Epithelial cell of proximal tubule (primary cell): ENCODE measurements at regions not wholly inside any gene's neighbourhood (a gene's known extent, or its start where the extent isn't known, plus 50 kb on each side); places are given as distances from the start of the nearest gene placed in this dataset.

Experiments used
- DNase-seq: peaks from one replicate; pipeline ENCODE4 v3.0.0-alpha.2; 2011; ENCODE audit warnings: low read depth
- H3K4me3 ChIP-seq: 2 replicates; pipeline ENCODE4 v1.5.1; 2011; ENCODE audit warnings: low read depth, mild to moderate bottlenecking, low read length
- TF ChIP-seq, protein P1 (sequence below): conservative IDR thresholded peaks from 2 replicates; pipeline ENCODE4 v1.5.1; 2012; ENCODE audit warnings: low read depth, mild to moderate bottlenecking, low read length

DNA sequence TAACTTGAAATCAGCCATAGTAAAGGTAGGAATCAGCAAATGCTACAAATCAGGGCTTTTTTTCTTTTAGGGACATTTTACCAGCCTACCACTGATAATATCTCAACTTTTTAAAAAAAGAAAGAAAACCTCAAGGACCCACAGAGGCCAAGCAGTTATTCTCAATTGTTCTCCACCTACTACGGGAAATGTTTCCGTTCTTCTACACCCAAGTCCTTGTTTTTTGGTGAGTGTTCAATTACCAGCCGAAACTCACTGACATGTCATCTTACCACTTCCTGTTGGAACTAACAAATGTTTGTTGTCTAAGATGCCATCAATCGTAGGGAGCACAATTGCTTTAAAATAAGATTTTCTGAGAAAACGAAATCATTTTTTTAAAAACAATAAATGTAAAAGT, 50.2 kb upstream of the CDK1 start:
- TF ChIP-seq, protein P1, sequence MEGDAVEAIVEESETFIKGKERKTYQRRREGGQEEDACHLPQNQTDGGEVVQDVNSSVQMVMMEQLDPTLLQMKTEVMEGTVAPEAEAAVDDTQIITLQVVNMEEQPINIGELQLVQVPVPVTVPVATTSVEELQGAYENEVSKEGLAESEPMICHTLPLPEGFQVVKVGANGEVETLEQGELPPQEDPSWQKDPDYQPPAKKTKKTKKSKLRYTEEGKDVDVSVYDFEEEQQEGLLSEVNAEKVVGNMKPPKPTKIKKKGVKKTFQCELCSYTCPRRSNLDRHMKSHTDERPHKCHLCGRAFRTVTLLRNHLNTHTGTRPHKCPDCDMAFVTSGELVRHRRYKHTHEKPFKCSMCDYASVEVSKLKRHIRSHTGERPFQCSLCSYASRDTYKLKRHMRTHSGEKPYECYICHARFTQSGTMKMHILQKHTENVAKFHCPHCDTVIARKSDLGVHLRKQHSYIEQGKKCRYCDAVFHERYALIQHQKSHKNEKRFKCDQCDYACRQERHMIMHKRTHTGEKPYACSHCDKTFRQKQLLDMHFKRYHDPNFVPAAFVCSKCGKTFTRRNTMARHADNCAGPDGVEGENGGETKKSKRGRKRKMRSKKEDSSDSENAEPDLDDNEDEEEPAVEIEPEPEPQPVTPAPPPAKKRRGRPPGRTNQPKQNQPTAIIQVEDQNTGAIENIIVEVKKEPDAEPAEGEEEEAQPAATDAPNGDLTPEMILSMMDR = no peak
- DNase-seq = no peak
- no peak overlapping the region for H3K4me3 ChIP-seq

GRCh38 chr10:60726257-60726656, 52.0 kb upstream of the CDK1 start:
- H3K4me3 ChIP-seq = no peak overlapping the region
- TF ChIP-seq, protein P1 = no peak
- no peak for DNase-seq

- H3K4me3 ChIP-seq = no peak overlapping the region
- TF ChIP-seq, protein P1 = no peak
- no peak for DNase-seq
These were observed 55.7 kb upstream of the CDK1 start for GRCh38 chr10:60722623-60723022.

DNA sequence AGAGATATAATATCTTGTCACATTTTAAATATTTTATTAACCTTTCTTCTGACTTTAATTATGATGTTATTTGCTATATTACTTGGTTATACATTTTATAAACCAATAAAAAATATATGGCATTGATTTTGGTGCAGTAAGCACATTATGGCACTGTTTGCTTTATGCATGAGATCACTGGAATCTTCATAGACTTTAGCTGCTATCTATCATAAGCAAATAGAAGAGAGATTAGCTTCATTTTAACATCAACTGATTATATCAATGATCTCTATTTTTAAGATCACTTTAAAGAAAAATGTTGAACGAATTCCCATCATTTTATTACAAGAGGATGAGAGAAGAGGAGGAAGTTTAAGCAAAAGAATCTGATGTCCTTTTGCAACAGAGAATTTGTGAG, 58.6 kb upstream of the CDK1 start:
- TF ChIP-seq, protein P1 = no peak
- no peak for DNase-seq
- no peak overlapping the region for H3K4me3 ChIP-seq

- DNase-seq = no peak
- H3K4me3 ChIP-seq = no peak overlapping the region
- TF ChIP-seq, protein P1 = no peak
These were observed 59.4 kb upstream of the CDK1 start for GRCh38 chr10:60718886-60719285.

- TF ChIP-seq, protein P1 = no peak
- no peak for DNase-seq
- H3K4me3 ChIP-seq = no peak overlapping the region
These were observed 60.4 kb upstream of the CDK1 start for GRCh38 chr10:60717852-60718251.

DNA sequence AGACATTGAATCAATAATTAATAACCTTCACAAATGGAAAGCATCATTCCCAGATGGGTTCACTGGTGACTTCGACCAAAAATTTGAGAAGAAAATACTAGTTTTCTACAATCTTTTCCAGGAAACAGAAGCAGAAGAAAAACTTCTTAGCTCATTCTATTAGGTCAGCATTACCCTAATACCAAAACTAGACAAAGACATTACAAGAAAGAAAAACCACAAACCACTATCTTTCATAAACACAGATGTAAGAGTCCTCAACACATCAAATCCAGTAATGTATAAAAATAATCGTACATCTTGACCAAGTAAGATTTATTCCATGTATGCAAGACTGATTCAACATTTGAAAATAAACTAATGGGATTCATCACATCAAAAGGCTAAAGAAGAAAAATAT, 64.0 kb upstream of the CDK1 start:
- H3K4me3 ChIP-seq = no peak overlapping the region
- TF ChIP-seq, protein P1 = no peak
- DNase-seq = no peak
